Left ventricle myocardium inferior (tissue), 1 donor: ENCODE measurements at regions not wholly inside any gene's neighbourhood (a gene's known extent, or its start where the extent isn't known, plus 50 kb on each side); places are given as distances from the start of the nearest gene placed in this dataset.

ENCODE experiments used
- DNase-seq: peaks from one replicate; pipeline ENCODE4 v3.0.0-alpha.2; 2020
- H3K27ac ChIP-seq: fragments of 200-600 bp; replicated peaks from 2 replicates; pipeline ENCODE4 v1.8.0; 2021
- H3K27me3 ChIP-seq: fragments of 200-600 bp; 2 replicates; pipeline ENCODE4 v1.8.0; 2021; ENCODE audit warnings: low read depth
- H3K36me3 ChIP-seq: fragments of 200-600 bp; 2 replicates; pipeline ENCODE4 v1.8.0; 2021
- H3K4me1 ChIP-seq: fragments of 200-600 bp; 2 replicates; pipeline ENCODE4 v1.8.0; 2021
- H3K4me3 ChIP-seq: fragments of 200-600 bp; 2 replicates; pipeline ENCODE4 v1.8.0; 2021; ENCODE audit warnings: mild to moderate bottlenecking, moderate library complexity
- H3K9me3 ChIP-seq: fragments of 200-600 bp; replicated peaks from 2 replicates; pipeline ENCODE4 v1.8.0; 2021
- CTCF ChIP-seq: fragments of 200-600 bp; IDR thresholded peaks from 2 replicates; pipeline ENCODE4 v1.8.0; 2021; ENCODE audit warnings: antibody characterized with exemption, mild to moderate bottlenecking, borderline replicate concordance
- intact Hi-C: fragments of 100-400 bp; cut with micrococcal nuclease; formaldehyde crosslinking; loops from one replicate; pipeline ENCODE4 v1.11.0; 2022
- donor health status: DM: no; HTN: yes; CAD: no; lungs with severe emphysema.

- H3K4me1 ChIP-seq: no peaks in the 10 kb centered on the region
- H3K9me3 ChIP-seq: no peaks in the 10 kb centered on the region
- intact Hi-C loops: no loop called here
- no peaks in the 10 kb centered on the region for H3K36me3 ChIP-seq
- H3K4me3 ChIP-seq: no peak overlapping the region
- no peak for TF ChIP-seq CTCF
- no peaks in the 10 kb centered on the region for H3K27me3 ChIP-seq
- no peak overlapping the region for H3K27ac ChIP-seq
- DNase-seq: no peak
Observed at GRCh38 chr6:48178700-48179099, 67.7 kb upstream of the PTCHD4 start.

GRCh38 chr6:48177786-48178185 lies 66.8 kb upstream of the PTCHD4 start:
- Histone ChIP-seq H3K27ac (no peak overlapping the region), H3K27me3 (no peaks in the 10 kb centered on the region), H3K36me3 (no peaks in the 10 kb centered on the region), H3K9me3 (no peaks in the 10 kb centered on the region), H3K4me3 (no peak overlapping the region), H3K4me1 (no peaks in the 10 kb centered on the region)
- no peak for TF ChIP-seq CTCF
- no peak for DNase-seq
- intact Hi-C loops: no loop called here

- intact Hi-C loops: no loop called here
- Histone ChIP-seq H3K27ac (no peak overlapping the region), H3K9me3 (no peaks in the 10 kb centered on the region), H3K36me3 (no peaks in the 10 kb centered on the region), H3K27me3 (no peaks in the 10 kb centered on the region), H3K4me3 (no peak overlapping the region), H3K4me1 (no peaks in the 10 kb centered on the region)
- DNase-seq: no peak
- no peak for TF ChIP-seq CTCF
Observed at GRCh38 chr6:48176645-48177308, 65.8 kb upstream of the PTCHD4 start.

- Histone ChIP-seq H3K4me3 (no peak overlapping the region), H3K36me3 (no peaks in the 10 kb centered on the region), H3K27me3 (no peaks in the 10 kb centered on the region), H3K27ac (no peak overlapping the region), H3K9me3 (no peaks in the 10 kb centered on the region), H3K4me1 (no peaks in the 10 kb centered on the region)
- DNase-seq: no peak
- intact Hi-C loops: no loop called here
- no peak for TF ChIP-seq CTCF
Observed at GRCh38 chr6:48169635-48170034, 58.6 kb upstream of the PTCHD4 start.
